H1 (cell line): ENCODE measurements at regions not wholly inside any gene's neighbourhood (a gene's known extent, or its start where the extent isn't known, plus 50 kb on each side); places are given as distances from the start of the nearest gene placed in this dataset.

Experiments
- CTCF ChIA-PET: fragments of 300-600 bp; sonication (Branson Sonifier 250); formaldehyde crosslinking; loops from one replicate; lab custom pipeline; 2021; ENCODE audit not compliant: partially characterized antibody; lab: Charles Lee
- POLR2A ChIA-PET: fragments of 300-600 bp; sonication (Branson Sonifier 250); formaldehyde crosslinking; loops from one replicate; lab custom pipeline; 2021; ENCODE audit warnings: inconsistent platforms; ENCODE audit not compliant: partially characterized antibody; lab: Charles Lee
- DNase-seq, 2 experiments: peaks; one replicate each; pipeline versions ENCODE4 v3.0.0 to v3.0.0-alpha.2; 2010 to 2022; ENCODE audit warnings: low spot score in 2 of 2, low read depth in 1 of 2, mixed read lengths in 1 of 2
- FAIRE-seq: peaks from 2 replicates; lab custom pipeline; 2011; peaks lifted over from hg19 to GRCh38; lab: Jason Lieb, UNC
- H2AFZ ChIP-seq: 2 replicates; pipeline ENCODE4 v1.8.1; 2012; ENCODE audit warnings: low read length, inconsistent platforms
- H2AK5ac ChIP-seq: 2 replicates; pipeline ENCODE4 v1.6.1; 2013; ENCODE audit warnings: low read depth, low read length
- H2BK120ac ChIP-seq: replicated peaks from 2 replicates; pipeline ENCODE3; 2013; ENCODE audit warnings: low read depth, low read length, inconsistent platforms
- H2BK12ac ChIP-seq: 2 replicates; pipeline ENCODE4 v1.6.1; 2013; ENCODE audit warnings: low read depth, low read length
- H2BK15ac ChIP-seq: 2 replicates; pipeline ENCODE4 v1.6.1; 2013; ENCODE audit warnings: low read length
- H2BK20ac ChIP-seq: 2 replicates; pipeline ENCODE4 v1.6.1; 2013; ENCODE audit warnings: low read length
- H2BK5ac ChIP-seq: 2 replicates; pipeline ENCODE4 v1.6.1; 2013; ENCODE audit warnings: low read depth, low read length
- H3K14ac ChIP-seq: 2 replicates; pipeline ENCODE4 v1.6.1; 2013; ENCODE audit warnings: inconsistent platforms; ENCODE audit not compliant: insufficient read length
- H3K18ac ChIP-seq: 2 replicates; pipeline ENCODE4 v1.6.1; 2013; ENCODE audit warnings: low read length; ENCODE audit errors: extremely low read depth
- H3K23ac ChIP-seq: 2 replicates; pipeline ENCODE4 v1.6.1; 2013; ENCODE audit warnings: inconsistent platforms; ENCODE audit not compliant: insufficient read length
- H3K23me2 ChIP-seq: 2 replicates; pipeline ENCODE4 v1.6.1; 2013; ENCODE audit warnings: low read depth, low read length
- H3K27ac ChIP-seq: 2 replicates; pipeline ENCODE4 v1.6.1; 2011; ENCODE audit warnings: low read depth, low read length, inconsistent platforms
- H3K27me3 ChIP-seq, 4 experiments: replicated peaks in 1 of 4; 1 replicate in 1 of 4; 2 replicates in 3 of 4; pipeline versions ENCODE4 v1.6.1 to v1.8.1; 2011 to 2013; ENCODE audit warnings: low read length in 3 of 4, mild to moderate bottlenecking in 3 of 4, inconsistent platforms in 2 of 4, mixed read lengths in 2 of 4, moderate library complexity in 1 of 4; ENCODE audit not compliant: control insufficient read depth in 3 of 4, insufficient read depth in 3 of 4; ENCODE audit errors: extremely low read depth in 1 of 4
- H3K36me3 ChIP-seq, 4 experiments: 2 replicates each; pipeline versions ENCODE4 v1.6.1 to v1.8.1; 2011 to 2013; ENCODE audit warnings: mild to moderate bottlenecking in 4 of 4, low read length in 3 of 4, moderate library complexity in 2 of 4, control low read depth in 1 of 4, inconsistent platforms in 1 of 4; ENCODE audit not compliant: insufficient read depth in 4 of 4, control insufficient read depth in 2 of 4
- H3K4ac ChIP-seq: replicated peaks from 2 replicates; pipeline ENCODE3; 2013; ENCODE audit warnings: low read length, low read depth, mixed read lengths, inconsistent platforms; ENCODE audit not compliant: insufficient read length
- H3K4me1 ChIP-seq, 4 experiments: replicated peaks in 1 of 4; 1 replicate in 1 of 4; 2 replicates in 3 of 4; pipeline versions ENCODE4 v1.6.1 to v1.8.1; 2011 to 2013; ENCODE audit warnings: low read length in 3 of 4, inconsistent platforms in 2 of 4, mixed read lengths in 1 of 4; ENCODE audit not compliant: insufficient read depth in 4 of 4, control insufficient read depth in 3 of 4
- H3K4me2 ChIP-seq, 2 experiments: 2 replicates each; pipeline versions ENCODE4 v1.6.1 to v1.8.1; 2011 to 2013; ENCODE audit warnings: low read depth in 2 of 2, low read length in 2 of 2, control low read depth in 1 of 2, inconsistent platforms in 1 of 2, mild to moderate bottlenecking in 1 of 2; ENCODE audit not compliant: insufficient read depth in 1 of 2
- H3K4me3 ChIP-seq, 4 experiments: fragments of 200-600, 300-600 bp in 1 of 4; sonication (generic), shearing (Covaris generic), sonication (Bioruptor Twin) in 1 of 4; 2 replicates each; pipeline versions ENCODE4 v1.5.1 to v1.8.1; 2011 to 2016; ENCODE audit warnings: low read length in 4 of 4, low read depth in 3 of 4, control low read depth in 2 of 4, inconsistent platforms in 2 of 4, mild to moderate bottlenecking in 2 of 4, mixed read lengths in 1 of 4, moderate library complexity in 1 of 4; ENCODE audit not compliant: insufficient read depth in 2 of 4; ENCODE audit errors: extremely low read depth in 1 of 4
- H3K56ac ChIP-seq: replicated peaks from 2 replicates; pipeline ENCODE3; 2013; ENCODE audit warnings: low read depth, mild to moderate bottlenecking, mixed read lengths, low read length, inconsistent platforms; ENCODE audit not compliant: insufficient read length
- H3K79me1 ChIP-seq: 2 replicates; pipeline ENCODE4 v1.6.1; 2013; ENCODE audit warnings: low read depth, low read length, control low read depth
- H3K79me2 ChIP-seq, 2 experiments: 2 replicates each; pipeline versions ENCODE4 v1.6.1 to v1.8.1; 2012 to 2013; ENCODE audit warnings: low read length in 2 of 2, mild to moderate bottlenecking in 2 of 2, inconsistent platforms in 1 of 2; ENCODE audit not compliant: insufficient read depth in 2 of 2, control insufficient read depth in 1 of 2
- H3K9ac ChIP-seq, 4 experiments: replicated peaks in 1 of 4; 1 replicate in 1 of 4; 2 replicates in 3 of 4; pipeline versions ENCODE4 v1.6.1 to v1.8.1; 2011 to 2013; ENCODE audit warnings: low read depth in 3 of 4, low read length in 3 of 4, control low read depth in 2 of 4, mild to moderate bottlenecking in 2 of 4, moderate library complexity in 2 of 4, inconsistent platforms in 1 of 4; ENCODE audit errors: extremely low read depth in 1 of 4
- H3K9me3 ChIP-seq, 2 experiments: 2 replicates each; pipeline versions ENCODE4 v1.6.1 to v1.8.1; 2012 to 2013; ENCODE audit warnings: mild to moderate bottlenecking in 2 of 2, moderate library complexity in 2 of 2, control low read depth in 1 of 2, inconsistent platforms in 1 of 2, low read depth in 1 of 2, low read length in 1 of 2, mixed read lengths in 1 of 2; ENCODE audit not compliant: insufficient read depth in 2 of 2
- H4K20me1 ChIP-seq, 2 experiments: replicated peaks in 1 of 2; 2 replicates each; pipeline versions ENCODE3 to v1.8.1; 2011 to 2013; ENCODE audit warnings: inconsistent platforms in 2 of 2, low read length in 2 of 2, mild to moderate bottlenecking in 1 of 2; ENCODE audit not compliant: insufficient read depth in 2 of 2, control insufficient read depth in 1 of 2
- H4K5ac ChIP-seq: 2 replicates; pipeline ENCODE4 v1.6.1; 2013; ENCODE audit warnings: low read length, low read depth, mixed read lengths, inconsistent platforms; ENCODE audit not compliant: insufficient read length
- H4K8ac ChIP-seq: 2 replicates; pipeline ENCODE4 v1.8.0; 2013; ENCODE audit warnings: mild to moderate bottlenecking, moderate library complexity, low read length, inconsistent platforms; ENCODE audit not compliant: insufficient read depth; ENCODE audit errors: extremely low read depth
- H4K91ac ChIP-seq: replicated peaks from 2 replicates; pipeline ENCODE3; 2013; ENCODE audit warnings: low read length, mixed read lengths, inconsistent platforms; ENCODE audit not compliant: insufficient read length
- HDAC2 ChIP-seq, 2 experiments: fragments of 300-600 bp in 1 of 2; sonication (generic) in 1 of 2; IDR thresholded peaks; 2 replicates each; pipeline ENCODE4 v1.6.1; 2011 to 2012; ENCODE audit warnings: low read depth in 2 of 2, low read length in 2 of 2, mild to moderate bottlenecking in 2 of 2, moderate library complexity in 2 of 2, borderline replicate concordance in 1 of 2, inconsistent platforms in 1 of 2
- WGBS, 2 experiments: shearing (Covaris generic) in 1 of 2; methylation state at CpG; one replicate each; pipeline versions ENCODE4 v1.1.6 to v1.1.7; 2013 to 2015; ENCODE audit warnings: low lambda C conversion rate in 2 of 2, mixed read lengths in 2 of 2, inconsistent platforms in 1 of 2, low coverage in 1 of 2, missing lambda C conversion rate in 1 of 2; ENCODE audit not compliant: insufficient replicate concordance in 2 of 2, insufficient coverage in 1 of 2, insufficient read length in 1 of 2; ENCODE audit errors: extremely low coverage in 1 of 2, missing lambda C conversion rate in 1 of 2; 5-methylcytosine and 5-hydroxymethylcytosine counted together

GRCh38 chr1:234838820-234839219 is 228.8 kb upstream of the IRF2BP2 start:
- 100% methylated on average over 1 of the region's 1 CpG; no CpG with 5 or more reads in 1 of the 2 experiments for WGBS, 2 experiments
- Histone ChIP-seq H3K79me1 (no peaks in the 10 kb centered on the region), H4K8ac (no peak overlapping the region), H2BK120ac (no peak overlapping the region), H3K27ac (no peak overlapping the region), H3K79me2 (no peaks in the 10 kb centered on the region), H3K36me3 (no peaks in the 10 kb centered on the region; a peak in 1 of 8 replicates), H4K20me1 (no peaks in the 10 kb centered on the region), H3K23ac (no peak overlapping the region), H3K27me3 (no peaks in the 10 kb centered on the region), H3K4me1 (peaks cover 0 to 7% (median 0%) of the 10 kb centered on the region in 4 experiments; a peak in 1 of 7 replicates), H4K5ac (no peak overlapping the region), H3K9me3 (peaks cover 13% of the 10 kb centered on the region in 2 experiments), H3K56ac (no peak overlapping the region), H2BK15ac (no peak overlapping the region), H3K4me2 (no peak overlapping the region), H3K14ac (no peak overlapping the region), H2BK20ac (no peak overlapping the region), H2BK5ac (no peak overlapping the region), H3K23me2 (no peaks in the 10 kb centered on the region), H3K9ac (no peak overlapping the region), H2BK12ac (no peak overlapping the region), H4K91ac (no peak overlapping the region), H3K4ac (no peak overlapping the region), H3K18ac (no peak overlapping the region), H2AFZ (no peak overlapping the region), H2AK5ac (no peak overlapping the region), H3K4me3 (no peak overlapping the region)
- CTCF ChIA-PET: interaction anchor here (0.7 to 2.1 kb wide), 3 partner anchors 11 to 245 kb away, joined by 3 to 5 read pairs (median 3); no protein-coding TSS in a partner anchor
- DNase-seq: no peak
- POLR2A ChIA-PET: no interaction called here
- FAIRE-seq: no peak
- no peak for TF ChIP-seq HDAC2 (IDR thresholded peaks at IDR 0.05; ENCODE audit: borderline replicate concordance in 1 of 2, low read depth in 2 of 2, low read length in 2 of 2)
